GM18861 (cell line): ENCODE measurements at regions not wholly inside any gene's neighbourhood (a gene's known extent, or its start where the extent isn't known, plus 50 kb on each side); places are given as distances from the start of the nearest gene placed in this dataset.
"Not testable (repeated sequence)": the region's sequence is repeated elsewhere in the genome, so short reads cannot be mapped to it uniquely, and the experiment has no call there.

Source experiments
- ATAC-seq: cut with Tn5 transposase; IDR thresholded peaks from one replicate; pipeline ENCODE4 v1.9.1; 2021; ENCODE audit not compliant: unreplicated experiment

DNA sequence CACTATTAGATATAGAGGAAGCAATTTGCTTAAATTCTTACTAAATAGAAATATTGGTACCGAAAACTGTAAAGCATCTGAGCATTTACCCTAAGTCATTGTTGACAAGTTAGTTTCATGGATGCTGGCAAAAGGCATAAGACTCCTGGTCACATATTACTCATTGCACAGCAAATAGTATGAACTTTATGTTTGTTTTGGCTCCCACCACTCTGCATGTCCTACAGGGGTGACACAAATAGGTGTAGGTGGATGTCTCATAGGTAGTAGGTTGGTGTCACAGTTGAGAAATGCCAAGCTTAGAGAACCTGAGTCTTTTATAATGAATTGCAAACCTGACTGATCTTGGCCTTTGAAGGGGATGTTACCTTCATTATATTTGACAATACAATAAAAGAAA lies 199.6 kb upstream of the SEMA3D start:
- ATAC-seq, result no peak

DNA sequence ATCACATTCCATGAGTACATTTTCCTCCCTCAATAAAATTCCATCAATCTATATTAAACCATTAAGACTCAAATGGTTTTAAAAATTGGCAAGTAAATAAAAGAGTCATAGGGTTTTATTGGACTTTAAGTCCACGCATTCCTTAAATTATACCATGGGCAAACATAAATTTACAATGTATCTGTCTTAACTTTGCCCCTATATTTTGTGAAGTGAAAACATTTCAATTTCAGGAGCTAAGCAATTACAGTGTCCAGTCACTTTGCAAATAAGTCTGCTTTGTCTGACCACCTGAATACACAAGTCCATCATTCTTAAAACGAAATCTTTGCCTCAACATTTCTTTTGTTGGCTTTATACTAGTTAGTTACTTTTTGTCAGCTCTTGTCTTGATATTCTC lies 197.5 kb upstream of the SEMA3D start:
- no peak for ATAC-seq

DNA sequence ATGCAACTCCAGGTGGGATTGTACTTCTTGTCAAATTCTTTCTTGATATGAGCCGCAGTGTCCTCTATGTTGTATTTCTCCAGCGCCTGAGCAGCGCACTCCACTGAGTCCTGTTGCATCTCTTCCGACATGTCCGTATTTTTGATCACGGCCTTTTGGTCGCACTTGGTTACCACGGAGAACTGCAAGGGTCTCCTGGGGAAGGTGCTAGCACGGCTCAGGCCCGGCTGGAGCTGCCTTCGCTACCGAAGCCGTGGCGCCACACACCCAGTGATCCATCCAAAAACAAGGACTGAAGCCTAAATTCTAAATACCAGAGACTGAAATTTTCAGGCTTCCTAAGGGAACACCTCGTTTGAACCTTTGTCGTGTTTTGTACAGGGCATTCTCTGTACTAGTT lies 194.4 kb upstream of the SEMA3D start:
- ATAC-seq, result no peak

DNA sequence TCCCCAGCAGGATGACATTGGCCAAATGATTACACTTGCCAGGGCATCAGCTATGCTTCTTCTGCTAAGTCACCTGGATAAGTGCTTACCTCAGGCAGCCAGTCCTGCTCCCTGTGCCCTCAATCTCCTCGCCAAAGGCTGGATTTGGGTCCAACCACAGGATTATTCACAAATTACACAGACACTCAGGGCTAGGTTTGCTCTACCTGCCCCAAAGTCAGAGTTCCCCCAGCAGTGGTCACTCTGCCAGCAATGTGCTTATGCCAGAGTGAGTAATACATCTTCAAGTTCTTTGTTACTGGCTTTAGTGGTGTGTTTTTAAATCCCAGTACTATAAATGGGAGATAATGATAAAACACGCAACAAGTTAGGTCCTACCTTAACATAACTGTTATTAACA lies 189.7 kb upstream of the SEMA3D start:
- ATAC-seq, result no peak

DNA sequence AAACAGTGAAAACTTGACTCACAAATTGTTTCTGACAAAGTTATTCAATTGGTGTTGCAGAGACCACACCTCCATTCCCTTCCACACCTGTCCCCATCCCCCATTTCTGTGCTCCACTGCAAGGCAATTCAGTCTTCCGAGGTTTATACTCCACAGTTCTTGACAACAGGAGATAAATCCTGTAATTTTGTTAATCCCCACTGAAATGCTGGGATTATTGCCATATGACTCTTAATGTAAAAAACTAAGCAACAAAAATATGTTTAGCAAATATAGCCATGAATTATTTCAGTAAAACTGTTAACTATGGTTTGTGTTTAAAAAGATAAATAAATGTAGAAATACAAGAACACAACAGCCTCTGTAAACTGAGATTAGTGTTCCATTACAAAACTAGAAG lies 170.1 kb upstream of the SEMA3D start:
- ATAC-seq, result no peak

DNA sequence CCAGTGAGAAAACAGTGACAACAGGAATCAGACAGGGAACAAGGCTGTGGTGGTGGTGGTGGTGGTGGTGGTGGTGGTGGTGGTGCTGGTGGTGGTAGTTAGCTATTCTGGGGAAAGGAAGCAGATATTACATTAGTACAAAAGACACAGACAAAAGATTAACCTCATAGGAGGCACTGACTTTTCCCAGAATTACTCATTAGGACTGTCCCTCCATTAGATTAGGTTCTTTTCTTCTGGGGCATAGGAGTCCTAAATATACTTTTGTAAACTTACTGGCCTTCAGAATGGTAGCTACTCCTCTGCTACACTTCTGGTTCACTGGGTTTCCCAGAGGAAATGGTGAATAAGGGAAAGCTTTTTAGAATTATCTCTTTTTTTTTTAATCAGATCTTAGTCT lies 156.6 kb upstream of the SEMA3D start:
- ATAC-seq, result peak; percentile 83

DNA sequence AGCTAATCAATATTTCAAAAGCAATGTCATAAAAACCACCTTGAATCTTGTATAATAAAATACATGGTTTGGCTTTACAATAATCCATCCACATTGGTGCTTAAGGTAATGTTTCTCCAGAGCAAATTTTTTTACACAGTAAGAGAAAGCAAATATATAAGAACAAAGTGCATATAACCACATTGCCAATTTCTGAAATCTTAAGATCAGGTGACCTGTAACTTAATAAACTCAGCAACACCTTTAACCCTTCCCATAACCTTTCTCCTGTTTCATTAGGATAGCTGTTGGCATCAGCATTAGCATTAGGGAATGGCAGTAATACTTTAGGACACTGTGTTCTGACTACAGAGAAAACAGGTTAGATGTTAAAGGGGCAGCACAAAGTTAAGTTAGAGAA lies 155.9 kb upstream of the SEMA3D start:
- no peak for ATAC-seq

DNA sequence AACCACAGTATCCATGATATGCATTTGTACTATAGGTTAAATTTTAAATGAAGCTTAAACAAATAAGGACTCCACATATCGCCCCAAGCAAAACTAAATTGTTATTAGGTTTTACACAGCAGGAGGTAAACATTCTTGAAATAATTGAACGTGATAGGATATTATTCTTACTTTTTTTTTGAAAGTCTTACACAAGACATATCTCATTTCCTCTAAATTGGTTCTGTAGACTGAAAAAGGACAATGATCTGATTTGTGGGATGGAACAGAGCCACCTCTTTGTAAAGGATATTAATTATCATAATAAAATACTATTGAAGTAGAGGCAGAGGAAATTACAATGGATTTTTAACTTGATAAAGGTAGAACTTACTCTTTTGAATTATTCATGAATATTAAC lies 155.1 kb upstream of the SEMA3D start:
- no peak for ATAC-seq

DNA sequence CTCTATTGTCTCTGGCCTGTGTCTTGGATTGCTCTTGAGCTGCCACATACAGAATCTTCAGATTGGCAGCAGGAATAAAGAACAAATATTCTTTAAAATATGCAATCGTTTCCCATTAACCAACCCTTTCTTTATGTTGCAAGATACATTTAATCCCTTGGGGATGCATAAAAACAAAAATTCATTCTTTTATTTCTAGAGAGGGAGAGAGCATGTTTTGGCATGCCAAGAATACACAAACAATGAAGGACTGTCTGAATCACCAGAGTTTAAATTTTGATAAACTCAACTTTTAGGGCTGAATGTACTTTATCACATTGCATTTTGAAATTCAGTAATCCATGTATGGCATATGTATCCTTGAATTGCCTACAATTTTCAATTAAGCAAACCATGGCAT lies 154.3 kb upstream of the SEMA3D start:
- no peak for ATAC-seq

DNA sequence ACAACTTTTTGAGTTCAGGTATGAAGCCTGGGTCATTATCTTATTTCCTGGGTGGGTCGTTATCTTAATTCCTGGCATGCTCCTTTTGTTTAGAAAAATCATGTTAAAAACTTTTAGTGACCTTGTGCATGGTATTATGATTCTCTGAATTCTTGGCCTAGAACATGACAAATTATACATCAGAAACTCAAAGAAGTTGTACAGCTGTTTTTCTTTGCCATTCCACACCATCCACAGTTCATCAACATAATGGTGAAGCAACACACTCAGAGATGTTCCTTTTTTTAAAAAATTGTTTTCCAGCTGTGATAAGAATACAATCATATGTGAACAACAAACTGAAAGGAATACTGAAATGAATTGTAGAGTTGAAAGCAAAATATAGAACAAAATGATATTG lies 149.2 kb upstream of the SEMA3D start:
- ATAC-seq, result no peak

DNA sequence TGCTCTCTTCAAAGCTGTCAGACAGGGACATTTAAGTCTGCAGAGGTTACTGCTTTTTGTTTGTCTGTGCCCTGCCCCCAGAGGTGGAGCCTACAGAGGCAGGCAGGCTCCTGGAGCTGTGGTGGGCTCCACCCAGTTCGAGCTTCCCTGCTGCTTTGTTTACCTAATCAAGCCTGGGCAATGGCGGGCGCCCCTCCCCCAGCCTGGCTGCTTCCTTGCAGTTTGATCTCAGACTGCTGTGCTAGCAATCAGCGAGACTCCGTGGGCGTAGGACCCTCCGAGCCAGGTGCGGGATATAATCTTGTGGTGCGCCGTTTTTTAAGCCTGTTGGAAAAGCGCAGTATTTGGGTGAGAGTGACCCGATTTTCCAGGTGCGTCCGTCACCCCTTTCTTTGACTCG lies 148.3 kb upstream of the SEMA3D start:
- ATAC-seq, result not testable (repeated sequence)

DNA sequence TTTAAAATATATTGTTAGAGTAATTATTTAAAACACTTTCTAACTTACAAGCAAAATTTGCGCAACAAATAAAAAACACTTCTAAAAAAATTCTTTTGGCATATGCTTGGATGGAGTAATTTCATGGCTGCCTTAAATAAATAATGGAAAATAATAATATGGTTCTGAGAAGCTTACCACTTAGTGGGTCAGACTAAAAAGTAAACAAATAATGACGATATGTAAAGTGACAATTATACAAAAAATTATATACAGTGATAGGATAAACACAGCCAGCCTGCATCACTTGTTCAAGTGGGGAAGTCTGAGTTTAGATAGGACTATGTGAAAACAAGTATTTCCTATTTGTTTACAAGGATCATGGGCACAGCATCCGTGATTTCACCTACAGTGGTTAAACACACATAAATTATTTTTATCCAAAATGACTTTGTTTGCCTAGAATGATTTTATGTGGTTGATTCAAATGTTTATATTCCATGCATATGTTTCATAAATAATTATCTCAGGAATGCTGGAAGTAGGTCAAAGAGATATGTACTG lies 141.7 kb upstream of the SEMA3D start:
- ATAC-seq, result no peak

DNA sequence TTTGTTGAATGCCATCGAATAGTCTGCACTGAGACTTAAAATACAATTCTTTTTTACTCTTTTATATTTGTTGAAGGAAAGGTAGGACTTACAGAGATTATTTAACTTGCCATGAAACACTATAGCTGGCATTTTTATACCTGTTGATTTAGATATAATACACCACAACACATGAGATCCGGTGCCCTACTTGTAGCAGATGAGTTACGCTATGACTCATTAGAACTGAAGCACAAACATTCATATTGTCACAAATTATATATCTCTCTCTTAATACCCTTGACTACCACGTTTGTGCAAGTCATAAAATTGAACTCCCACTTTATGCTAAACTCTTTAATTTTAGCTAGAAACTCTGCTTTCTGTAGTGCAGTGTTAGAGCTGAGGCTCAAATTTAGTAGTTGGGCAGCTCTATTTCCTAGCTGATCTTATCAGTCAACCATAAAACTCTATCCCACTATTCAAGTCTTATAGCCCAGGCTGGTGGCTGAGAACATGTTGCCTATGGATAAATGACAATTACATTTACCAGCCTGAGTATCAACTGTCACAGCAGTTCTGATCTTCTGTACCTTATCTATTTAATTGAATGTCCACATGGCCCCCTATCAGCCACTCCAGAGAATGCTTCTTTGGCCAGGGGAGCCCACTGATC lies 137.4 kb upstream of the SEMA3D start:
- no peak for ATAC-seq

DNA sequence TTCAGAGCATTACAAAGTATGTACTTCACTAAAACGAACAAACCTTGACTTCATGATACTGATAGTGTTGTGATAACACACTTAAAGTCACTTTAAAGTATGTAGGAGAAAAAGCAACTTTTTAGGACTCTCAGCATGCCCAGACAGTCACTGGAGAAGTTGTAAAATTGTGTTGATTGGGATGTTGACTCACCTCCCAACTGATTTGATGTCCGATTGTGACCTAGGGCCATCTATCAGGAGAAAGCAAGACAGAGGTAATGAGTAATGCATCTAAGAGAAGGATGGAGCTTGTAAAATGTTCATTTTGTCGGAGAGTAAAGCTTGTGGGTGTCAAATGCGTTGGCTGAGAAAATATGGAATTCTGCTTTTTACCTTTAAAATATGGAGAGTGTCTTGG lies 135.4 kb upstream of the SEMA3D start:
- ATAC-seq, result no peak

DNA sequence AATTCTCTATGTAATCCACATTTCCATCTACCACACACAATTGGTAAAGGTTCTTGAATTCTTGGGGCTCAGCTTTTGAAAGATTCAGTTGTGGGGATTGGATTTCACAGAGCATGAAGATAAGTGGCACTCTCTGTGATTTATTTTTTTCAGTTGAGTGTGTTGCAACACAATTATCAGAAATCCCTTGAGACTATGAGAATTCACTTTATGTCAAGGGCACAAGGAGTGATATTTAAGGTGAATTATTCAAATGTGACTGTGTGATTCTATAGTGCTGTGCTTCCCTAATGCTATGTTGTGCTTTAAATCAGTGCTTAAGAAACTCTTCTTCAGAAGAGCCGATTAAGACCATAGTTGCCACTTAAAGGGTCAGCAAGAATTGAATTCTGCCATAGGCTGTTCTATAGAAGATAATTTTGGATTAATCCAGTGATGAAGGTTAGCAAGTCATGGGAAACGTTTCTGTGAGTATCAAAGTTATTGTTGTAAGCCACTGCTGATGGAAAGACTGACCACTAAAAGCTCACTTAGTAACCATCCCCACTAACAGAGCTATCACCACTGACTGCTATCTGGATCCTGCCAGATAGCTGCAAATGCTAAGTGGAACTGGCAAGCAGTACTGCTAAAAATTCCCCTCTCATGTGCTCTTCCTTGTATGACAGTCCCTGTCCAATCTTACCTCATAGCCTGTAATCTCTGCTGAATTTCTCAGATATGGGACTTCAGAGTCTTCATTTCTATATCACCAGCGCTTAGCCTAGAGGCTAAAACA lies 134.0 kb upstream of the SEMA3D start:
- no peak for ATAC-seq

DNA sequence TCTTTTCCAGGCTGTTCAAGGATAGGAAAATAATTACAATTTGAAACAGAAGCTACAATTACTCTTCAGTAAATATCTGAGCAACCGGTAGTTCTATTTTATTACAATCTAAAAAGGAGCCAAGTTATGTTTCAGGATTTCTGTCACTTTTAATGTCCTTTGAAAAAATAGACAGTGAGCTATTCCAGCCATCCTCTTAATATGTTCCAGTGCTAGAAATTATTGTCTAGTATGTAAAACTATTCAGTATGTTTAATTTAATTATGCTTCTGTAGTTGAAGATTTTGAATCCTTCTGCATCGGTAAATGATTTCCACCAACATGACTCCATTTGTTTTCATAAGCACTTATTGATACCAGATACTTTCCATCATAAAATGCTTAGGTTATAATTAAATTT lies 129.6 kb upstream of the SEMA3D start:
- no peak for ATAC-seq

DNA sequence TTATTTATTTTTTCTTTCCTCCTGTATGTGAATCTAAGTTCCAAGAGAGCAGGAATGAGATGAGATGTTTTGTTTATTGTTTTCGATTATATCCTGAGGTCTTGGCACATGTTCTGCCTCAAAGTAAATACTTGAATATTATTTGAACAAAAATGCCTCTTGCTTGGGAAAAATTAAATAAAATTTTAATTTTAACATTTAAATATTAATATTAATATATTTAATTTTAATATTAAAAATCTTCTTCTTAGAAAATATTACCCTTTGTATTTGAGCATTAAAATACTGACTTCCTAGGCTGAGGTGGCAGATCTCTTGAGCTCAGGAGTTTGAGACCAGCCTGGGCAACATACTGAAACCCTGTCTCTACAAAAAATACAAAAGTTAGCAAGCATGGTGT lies 123.4 kb upstream of the SEMA3D start:
- no peak for ATAC-seq

DNA sequence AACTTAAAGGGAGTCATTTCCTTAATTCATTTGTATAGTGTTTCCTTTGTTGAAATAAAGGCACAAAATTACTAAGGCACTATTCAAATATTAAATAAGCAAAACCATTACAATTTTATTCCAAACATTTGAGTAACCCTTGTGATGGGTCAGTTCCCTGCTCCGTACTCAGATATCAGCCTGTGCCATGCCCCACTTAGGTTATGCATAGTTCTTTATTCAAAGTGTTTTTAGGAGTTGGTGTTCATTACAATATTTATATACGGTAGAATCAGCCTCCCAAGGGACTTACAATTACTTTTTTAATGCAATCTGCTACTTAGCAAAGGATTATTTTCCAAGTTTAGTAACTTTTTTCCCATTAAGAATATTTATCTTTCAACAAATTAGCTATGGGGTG lies 119.3 kb upstream of the SEMA3D start:
- no peak for ATAC-seq

DNA sequence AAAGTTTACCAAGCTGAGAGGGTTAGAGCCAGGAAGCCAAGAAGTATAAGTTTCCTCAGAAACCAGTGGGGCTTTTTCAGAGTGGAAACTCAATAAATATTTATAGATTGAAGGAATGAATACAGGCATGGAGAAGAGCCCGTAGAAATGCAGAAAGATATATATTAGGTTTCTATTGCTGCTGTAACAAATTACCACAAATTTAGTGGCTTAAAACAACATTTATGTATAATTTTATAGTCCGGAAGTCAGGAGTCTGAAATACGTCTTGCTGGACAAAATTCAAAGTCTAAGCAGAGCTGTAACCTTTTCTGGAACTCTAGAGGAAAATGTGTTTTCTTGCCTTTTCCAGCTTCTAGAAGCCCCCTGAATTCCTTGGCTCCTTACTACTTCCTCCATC lies 107.3 kb upstream of the SEMA3D start:
- ATAC-seq, result no peak

DNA sequence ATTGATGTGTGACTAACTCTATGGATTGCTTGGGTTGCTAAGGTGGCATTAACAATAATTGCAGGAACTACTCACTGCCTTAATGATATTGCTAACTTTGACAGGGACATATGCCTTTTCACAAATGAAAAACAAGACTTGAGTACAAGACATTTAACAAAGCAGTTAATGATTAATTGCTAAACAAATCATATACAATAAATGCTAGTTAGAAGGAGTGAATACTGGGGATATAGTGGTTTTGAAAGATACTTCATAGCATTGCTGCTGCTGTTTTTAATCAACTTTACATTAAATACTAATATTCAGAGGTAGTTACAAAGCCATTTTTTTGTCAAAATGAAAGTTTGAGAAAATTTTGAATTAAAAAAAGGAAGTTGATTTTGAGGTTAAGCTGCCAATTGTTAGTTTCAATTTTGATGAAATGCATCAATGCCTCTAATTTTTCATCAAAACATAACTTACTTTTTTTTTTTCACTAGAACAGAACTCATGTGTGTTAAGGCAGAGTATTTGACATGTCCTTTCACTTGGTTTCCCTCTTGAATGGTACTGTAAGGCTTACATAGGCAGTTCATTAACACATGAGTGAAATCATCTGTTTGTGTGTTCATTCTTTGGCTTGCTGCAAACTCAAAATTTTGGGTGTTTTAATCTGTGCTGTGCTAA lies 106.2 kb upstream of the SEMA3D start:
- peak; percentile 78 for ATAC-seq

DNA sequence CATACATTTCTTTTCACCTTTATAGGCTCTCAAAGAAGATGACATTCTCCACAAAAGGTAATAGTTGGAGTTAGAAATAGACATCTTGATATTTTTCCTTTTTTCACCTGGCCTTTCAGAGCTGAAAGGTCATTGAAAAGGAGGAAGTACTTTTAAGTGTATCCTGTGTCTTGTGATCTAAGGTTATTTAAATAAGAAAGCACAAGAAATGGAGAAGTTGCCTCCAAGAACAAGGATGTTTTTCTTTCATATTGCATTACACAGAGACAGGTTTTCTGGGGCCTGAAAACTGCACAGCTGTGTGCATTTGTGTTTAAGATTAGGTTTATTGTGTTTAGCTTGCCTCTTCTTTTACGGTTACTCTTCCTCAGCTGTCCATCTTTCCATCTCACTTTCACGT lies 103.4 kb upstream of the SEMA3D start:
- peak; percentile 39 for ATAC-seq

DNA sequence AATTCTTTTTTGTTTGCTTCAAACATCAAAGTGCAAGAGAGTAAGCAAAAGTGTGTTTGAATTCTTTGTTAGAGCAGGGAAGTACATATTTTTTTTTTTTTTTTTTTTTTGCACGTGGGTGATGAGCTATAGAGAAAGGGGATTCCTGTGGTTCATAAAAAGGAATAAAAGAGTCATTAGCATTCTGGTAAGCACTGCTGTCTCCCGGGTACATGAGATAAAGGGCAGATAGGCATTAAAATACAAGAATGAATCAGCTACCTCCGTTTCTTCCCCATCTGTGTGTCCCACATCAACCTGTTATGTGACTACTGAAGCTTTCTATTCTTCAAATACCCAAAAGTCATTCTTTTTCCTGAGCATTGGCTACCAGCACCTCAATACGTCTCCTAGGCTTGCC lies 102.4 kb upstream of the SEMA3D start:
- no peak for ATAC-seq
